ENCODE measurements at regions not wholly inside any gene's neighbourhood (a gene's known extent, or its start where the extent isn't known, plus 50 kb on each side); places are given as distances from the start of the nearest gene placed in this dataset.

GRCh38 chr2:217179854-217180253 lies 320.0 kb upstream of the TNP1 start:
- TF ChIP-seq CTCF (conservative IDR thresholded peaks at IDR 0.05; ENCODE audit: low read length), result no peak
- no peak for TF ChIP-seq EZH2phosphoT487 (IDR thresholded peaks at IDR 0.05; ENCODE audit: borderline replicate concordance, low read depth, low read length)
